H1 (cell line): ENCODE measurements at regions not wholly inside any gene's neighbourhood (a gene's known extent, or its start where the extent isn't known, plus 50 kb on each side); places are given as distances from the start of the nearest gene placed in this dataset.

Source experiments
- BACH1 ChIP-seq: IDR thresholded peaks from 2 replicates; pipeline ENCODE4 v1.6.1; 2012; ENCODE audit warnings: low read length, improper control_type of control experiment
- BCL11A ChIP-seq, 2 experiments: IDR thresholded peaks; one replicate each; pipeline ENCODE4 v1.6.1; 2011; ENCODE audit warnings: low read depth in 2 of 2, low read length in 2 of 2, mild to moderate bottlenecking in 2 of 2
- CBX5 ChIP-seq: fragments of 300-800, 300-1000 bp; sonication (generic); IDR thresholded peaks from 2 replicates; pipeline ENCODE4 v1.7.1; 2016; ENCODE audit warnings: antibody characterized with exemption, low read length, low read depth
- CEBPB ChIP-seq: IDR thresholded peaks from 2 replicates; pipeline ENCODE4 v1.6.1; 2012; ENCODE audit warnings: low read depth, low read length
- CHD2 ChIP-seq: IDR thresholded peaks from 2 replicates; pipeline ENCODE4 v1.6.1; 2012; ENCODE audit warnings: low read length, improper control_type of control experiment
- EZH2 ChIP-seq: fragments of 200-600 bp; sonication (generic); IDR thresholded peaks from 2 replicates; pipeline ENCODE4 v1.7.1; 2012; ENCODE audit warnings: low read depth, mild to moderate bottlenecking, moderate library complexity, low read length, inconsistent platforms; ENCODE audit not compliant: severe bottlenecking
- GTF2F1 ChIP-seq: IDR thresholded peaks from 2 replicates; pipeline ENCODE4 v1.6.1; 2012; ENCODE audit warnings: low read depth, low read length, improper control_type of control experiment, borderline replicate concordance
- HDAC6 ChIP-seq: IDR thresholded peaks from one replicate; pipeline ENCODE4 v1.7.1; 2012; ENCODE audit warnings: low read depth, mild to moderate bottlenecking, inconsistent platforms, low read length, moderate library complexity
- JUN ChIP-seq: IDR thresholded peaks from 2 replicates; pipeline ENCODE4 v1.6.1; 2011; ENCODE audit warnings: low read depth, mild to moderate bottlenecking, improper control_type of control experiment, low read length
- KDM1A ChIP-seq: fragments of 200-600, 300-600 bp; sonication (generic); IDR thresholded peaks from 2 replicates; pipeline ENCODE4 v1.7.1; 2016; ENCODE audit warnings: mild to moderate bottlenecking, low read length, borderline replicate concordance
- KDM4A ChIP-seq: IDR thresholded peaks from one replicate; pipeline ENCODE4 v1.7.1; 2012; ENCODE audit warnings: low read depth, mild to moderate bottlenecking, moderate library complexity, low read length, inconsistent platforms; ENCODE audit not compliant: severe bottlenecking
- NRF1 ChIP-seq: IDR thresholded peaks from 2 replicates; pipeline ENCODE4 v1.6.1; 2011; ENCODE audit warnings: mild to moderate bottlenecking, low read depth, low read length, improper control_type of control experiment
- SAP30 ChIP-seq: fragments of 300-600 bp; sonication (generic); IDR thresholded peaks from 2 replicates; pipeline ENCODE4 v1.7.1; 2012; ENCODE audit warnings: low read length, moderate library complexity, mild to moderate bottlenecking, inconsistent platforms; ENCODE audit not compliant: insufficient read depth, insufficient replicate concordance
- SIN3A ChIP-seq, 2 experiments: IDR thresholded peaks in 1 of 2; conservative IDR thresholded peaks in 1 of 2; 2 replicates each; pipeline ENCODE4 v1.6.1; 2011 to 2012; ENCODE audit warnings: low read length in 2 of 2, improper control_type of control experiment in 1 of 2, low read depth in 1 of 2, mild to moderate bottlenecking in 1 of 2
- SP2 ChIP-seq: IDR thresholded peaks from 2 replicates; pipeline ENCODE4 v1.6.1; 2012; ENCODE audit warnings: mild to moderate bottlenecking, low read length, inconsistent platforms
- SRF ChIP-seq: IDR thresholded peaks from 2 replicates; pipeline ENCODE4 v1.6.1; 2011; ENCODE audit warnings: mild to moderate bottlenecking, low read depth, low read length, moderate library complexity
- TAF1 ChIP-seq: IDR thresholded peaks from 2 replicates; pipeline ENCODE4 v1.6.1; 2011; ENCODE audit warnings: mild to moderate bottlenecking, low read depth, low read length
- TAF7 ChIP-seq: optimal IDR thresholded peaks from 2 replicates; pipeline ENCODE3; 2011; ENCODE audit warnings: low read depth, mild to moderate bottlenecking, inconsistent platforms, low read length, moderate library complexity, borderline replicate concordance
- TCF12 ChIP-seq: IDR thresholded peaks from 2 replicates; pipeline ENCODE4 v1.6.1; 2011; ENCODE audit warnings: low read depth, mild to moderate bottlenecking, low read length
- TEAD4 ChIP-seq: IDR thresholded peaks from 2 replicates; pipeline ENCODE4 v1.6.1; 2012; ENCODE audit warnings: low read depth, low read length, inconsistent platforms, mixed read lengths
- TF ChIP-seq, protein P1 (sequence below): IDR thresholded peaks from 2 replicates; pipeline ENCODE4 v1.6.1; 2012; ENCODE audit warnings: inconsistent platforms

DNA sequence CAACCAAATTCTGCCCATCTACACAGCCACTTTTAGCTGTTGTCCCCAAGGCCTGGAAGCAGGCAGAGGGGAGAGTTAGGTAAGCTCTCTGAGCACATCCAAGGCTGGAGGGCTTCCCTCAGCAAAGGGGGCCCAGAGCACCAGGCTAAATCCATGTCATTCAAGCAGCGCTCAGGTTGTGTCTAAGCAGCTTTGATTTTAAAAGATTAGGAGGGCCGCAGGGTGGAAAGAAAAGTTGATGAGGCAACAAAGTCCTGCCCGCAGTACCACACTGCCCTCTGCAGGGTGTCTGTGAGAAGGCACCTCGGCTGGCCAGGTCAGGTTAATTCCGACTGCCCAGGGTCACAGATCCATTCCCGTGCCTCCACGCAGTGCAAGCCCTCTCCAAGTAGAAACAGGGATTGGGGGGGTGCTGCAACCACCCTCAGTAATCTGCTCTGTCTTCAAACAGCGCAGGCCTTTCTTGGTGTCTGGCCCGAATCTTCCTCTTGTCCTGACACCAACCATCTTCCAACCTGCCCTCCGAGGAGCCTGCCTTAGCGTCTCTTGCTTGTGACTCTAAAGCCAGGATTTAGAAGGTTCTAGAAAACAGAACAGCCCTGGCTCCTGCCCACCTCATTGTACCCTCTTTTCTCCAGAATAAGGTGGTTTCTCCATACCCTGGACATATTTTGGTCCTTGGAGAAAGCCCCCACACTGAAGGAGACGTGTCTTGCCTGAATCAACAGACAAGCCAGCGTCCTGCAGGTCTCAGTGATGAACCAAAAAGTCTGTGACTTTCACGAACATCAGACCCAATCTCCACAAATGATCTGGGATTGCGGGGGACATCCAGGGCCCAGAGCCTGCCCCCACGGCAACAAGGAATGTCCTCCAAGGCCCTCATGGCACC, 289.2 kb downstream of the TNS1 start (continued):
- TF ChIP-seq SAP30 (no peak), CBX5 (no peak), BACH1 (no peak), JUN (no peak), SP2 (no peak), TAF1 (no peak), GTF2F1 (no peak), SRF (no peak), EZH2 (no peak), CEBPB (peak; percentile 93), BCL11A (IDR thresholded peaks at IDR 0.05; ENCODE audit: low read depth in 2 of 2, low read length in 2 of 2) (no peak), KDM1A (no peak), HDAC6 (no peak), NRF1 (no peak), CHD2 (no peak), KDM4A (no peak), TEAD4 (no peak), TCF12 (no peak), SIN3A (conservative IDR thresholded peaks at IDR 0.05 in 1 of 2, IDR thresholded peaks at IDR 0.05 in 1 of 2; ENCODE audit: low read depth in 1 of 2, low read length in 2 of 2) (no peak), TAF7 (no peak)
- TF ChIP-seq, protein P1, sequence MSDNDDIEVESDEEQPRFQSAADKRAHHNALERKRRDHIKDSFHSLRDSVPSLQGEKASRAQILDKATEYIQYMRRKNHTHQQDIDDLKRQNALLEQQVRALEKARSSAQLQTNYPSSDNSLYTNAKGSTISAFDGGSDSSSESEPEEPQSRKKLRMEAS: no peak
